SK-N-SH treated with all-trans-retinoic acid at 6 μM for 48 hours (cell line): ENCODE measurements at regions not wholly inside any gene's neighbourhood (a gene's known extent, or its start where the extent isn't known, plus 50 kb on each side); places are given as distances from the start of the nearest gene placed in this dataset.

Experiments
- ATAC-seq: fragments of 200-7000 bp; cut with Tn5 transposase; 3 replicates; pipeline ENCODE4 v1.9.1; 2020; ENCODE audit warnings: mild to moderate bottlenecking, moderate library complexity
- ARNTL ChIP-seq: fragments of 450-650 bp; formaldehyde crosslinking; IDR thresholded peaks from 2 replicates; pipeline ENCODE4 v1.5.0; 2020; ENCODE audit warnings: low read depth, mild to moderate bottlenecking, moderate library complexity, borderline replicate concordance
- BACH2 ChIP-seq: fragments of 250-450 bp; sonication (Bioruptor Pico); IDR thresholded peaks from 2 replicates; pipeline ENCODE4 v1.9.0; 2021; ENCODE audit warnings: mild to moderate bottlenecking, borderline replicate concordance
- CREB5 ChIP-seq: fragments of 250-450 bp; sonication (Bioruptor Pico); IDR thresholded peaks from 2 replicates; pipeline ENCODE4 v1.5.1; 2020; ENCODE audit warnings: low read depth, mild to moderate bottlenecking, moderate library complexity
- CSDC2 ChIP-seq: fragments of 250-450 bp; sonication (Bioruptor Pico); IDR thresholded peaks from 2 replicates; pipeline ENCODE4 v1.5.0; 2020; ENCODE audit warnings: mild to moderate bottlenecking, moderate library complexity
- CSRNP3 ChIP-seq: fragments of 250-450 bp; sonication (Bioruptor Pico); IDR thresholded peaks from 2 replicates; pipeline ENCODE4 v1.5.1; 2021; ENCODE audit warnings: mild to moderate bottlenecking, moderate library complexity
- ESRRG ChIP-seq: fragments of 250-450 bp; sonication (Bioruptor Pico); IDR thresholded peaks from 2 replicates; pipeline ENCODE4 v1.6.1; 2021; ENCODE audit warnings: mild to moderate bottlenecking
- GLIS3 ChIP-seq: fragments of 250-450 bp; sonication (Bioruptor Pico); IDR thresholded peaks from 2 replicates; pipeline ENCODE4 v1.5.0; 2020; ENCODE audit warnings: mild to moderate bottlenecking, moderate library complexity
- ISL1 ChIP-seq: fragments of 250-450 bp; sonication (Bioruptor Pico); IDR thresholded peaks from 2 replicates; pipeline ENCODE4 v2.1.2; 2022; ENCODE audit warnings: mild to moderate bottlenecking, moderate library complexity
- OSR1 ChIP-seq: fragments of 250-450 bp; sonication (Bioruptor Pico); IDR thresholded peaks from 2 replicates; pipeline ENCODE4 v1.8.0; 2022; ENCODE audit warnings: moderate library complexity, mild to moderate bottlenecking, inconsistent platforms
- POU6F1 ChIP-seq: fragments of 250-450 bp; sonication (Bioruptor Pico); IDR thresholded peaks from 2 replicates; pipeline ENCODE4 v1.8.0; 2021; ENCODE audit warnings: low read depth, mild to moderate bottlenecking, moderate library complexity, borderline replicate concordance
- PPARA ChIP-seq: fragments of 250-450 bp; sonication (Bioruptor Pico); IDR thresholded peaks from 2 replicates; pipeline ENCODE4 v1.5.0; 2020; ENCODE audit warnings: mild to moderate bottlenecking, borderline replicate concordance
- RARB ChIP-seq: fragments of 250-450 bp; sonication (Bioruptor Pico); IDR thresholded peaks from 2 replicates; pipeline ENCODE4 v1.8.0; 2021; ENCODE audit warnings: mild to moderate bottlenecking, moderate library complexity
- SNAI2 ChIP-seq: fragments of 250-450 bp; sonication (Bioruptor Pico); IDR thresholded peaks from 2 replicates; pipeline ENCODE4 v1.5.0; 2020; ENCODE audit warnings: mild to moderate bottlenecking, moderate library complexity
- TCF4 ChIP-seq: fragments of 250-450 bp; sonication (Bioruptor Pico); IDR thresholded peaks from 2 replicates; pipeline ENCODE4 v1.8.0; 2021; ENCODE audit warnings: mild to moderate bottlenecking, moderate library complexity, borderline replicate concordance
- TOX ChIP-seq: fragments of 250-450 bp; sonication (Bioruptor Pico); IDR thresholded peaks from 2 replicates; pipeline ENCODE4 v1.8.0; 2021; ENCODE audit warnings: mild to moderate bottlenecking, moderate library complexity, borderline replicate concordance
- TSHZ2 ChIP-seq: fragments of 250-450 bp; sonication (Bioruptor Pico); IDR thresholded peaks from 2 replicates; pipeline ENCODE4 v1.5.0; 2020; ENCODE audit warnings: mild to moderate bottlenecking, moderate library complexity
- ZFP3 ChIP-seq: fragments of 250-450 bp; sonication (Bioruptor Pico); IDR thresholded peaks from 2 replicates; pipeline ENCODE4 v1.5.0; 2020; ENCODE audit warnings: mild to moderate bottlenecking, moderate library complexity
- ZFP30 ChIP-seq: fragments of 450-650 bp; formaldehyde crosslinking; IDR thresholded peaks from 2 replicates; pipeline ENCODE4 v1.5.0; 2022; ENCODE audit warnings: mild to moderate bottlenecking, moderate library complexity
- ZNF8 ChIP-seq: fragments of 450-650 bp; formaldehyde crosslinking; IDR thresholded peaks from 2 replicates; pipeline ENCODE4 v1.5.0; 2020; ENCODE audit warnings: mild to moderate bottlenecking, moderate library complexity

GRCh38 chr2:120673205-120673550, 62.5 kb upstream of the GLI2 start:
- no peak for ATAC-seq
- TF ChIP-seq BACH2 (CRISPR knock-in tag): no peak
- no peak for TF ChIP-seq PPARA (CRISPR knock-in tag)
- TF ChIP-seq TOX (CRISPR knock-in tag): no peak
- TF ChIP-seq ZNF8: no peak
- no peak for TF ChIP-seq ESRRG (CRISPR knock-in tag)
- no peak for TF ChIP-seq POU6F1 (CRISPR knock-in tag)
- TF ChIP-seq ZFP30: no peak
- TF ChIP-seq OSR1 (CRISPR knock-in tag): no peak
- no peak for TF ChIP-seq CREB5 (CRISPR knock-in tag)
- TF ChIP-seq CSRNP3 (CRISPR knock-in tag): no peak
- TF ChIP-seq RARB (CRISPR knock-in tag): no peak

GRCh38 chr2:120673571-120674061, 62.1 kb upstream of the GLI2 start:
- no peak for TF ChIP-seq GLIS3 (CRISPR knock-in tag)
- TF ChIP-seq RARB (CRISPR knock-in tag): no peak
- TF ChIP-seq PPARA (CRISPR knock-in tag): no peak
- TF ChIP-seq ZNF8: no peak
- no peak for TF ChIP-seq ZFP30
- no peak for TF ChIP-seq CSDC2 (CRISPR knock-in tag)
- no peak for TF ChIP-seq TOX (CRISPR knock-in tag)
- no peak for TF ChIP-seq BACH2 (CRISPR knock-in tag)
- no peak for TF ChIP-seq ZFP3 (CRISPR knock-in tag)
- no peak for TF ChIP-seq ISL1
- TF ChIP-seq ARNTL (CRISPR knock-in tag): no peak
- TF ChIP-seq POU6F1 (CRISPR knock-in tag): no peak
- no peak for TF ChIP-seq TSHZ2 (CRISPR knock-in tag)
- TF ChIP-seq CSRNP3 (CRISPR knock-in tag): no peak
- no peak for TF ChIP-seq TCF4 (CRISPR knock-in tag)
- TF ChIP-seq SNAI2 (CRISPR knock-in tag): no peak
- no peak for TF ChIP-seq ESRRG (CRISPR knock-in tag)
- ATAC-seq: peak; percentile 12; the same call in 1 of the 3 replicates
